Liver (tissue), 3 donors: ENCODE measurements at regions not wholly inside any gene's neighbourhood (a gene's known extent, or its start where the extent isn't known, plus 50 kb on each side); places are given as distances from the start of the nearest gene placed in this dataset.

Experiments used
- ATF3 ChIP-seq: IDR thresholded peaks from 2 replicates; pipeline ENCODE4 v1.6.1; 2016; ENCODE audit warnings: antibody characterized with exemption
- FOXA1 ChIP-seq: IDR thresholded peaks from 2 replicates; pipeline ENCODE4 v1.6.1; 2016; ENCODE audit warnings: antibody characterized with exemption
- MAX ChIP-seq: IDR thresholded peaks from 2 replicates; pipeline ENCODE4 v1.6.1; 2016; ENCODE audit warnings: antibody characterized with exemption
- NR2F2 ChIP-seq: IDR thresholded peaks from 2 replicates; pipeline ENCODE4 v1.6.1; 2016; ENCODE audit warnings: antibody characterized with exemption
- RAD21 ChIP-seq, 2 donors: IDR thresholded peaks; 2 replicates each; pipeline ENCODE4 v1.6.1; 2016; ENCODE audit warnings: antibody characterized with exemption in 2 of 2, mild to moderate bottlenecking in 2 of 2
- REST ChIP-seq: IDR thresholded peaks from 2 replicates; pipeline ENCODE4 v1.6.1; 2016; ENCODE audit warnings: antibody characterized with exemption, mild to moderate bottlenecking
- YY1 ChIP-seq: IDR thresholded peaks from 2 replicates; pipeline ENCODE4 v1.6.1; 2016; ENCODE audit warnings: antibody characterized with exemption, mild to moderate bottlenecking
- TF ChIP-seq, protein P1 (sequence below): fragments of 150-350 bp; IDR thresholded peaks from 2 replicates; pipeline ENCODE4 v1.5.1; 2017; ENCODE audit warnings: improper control_type of control experiment, low read depth, low read length; ENCODE audit not compliant: missing input control
- donor health status: healthy.
- donor health status: healthy.

DNA sequence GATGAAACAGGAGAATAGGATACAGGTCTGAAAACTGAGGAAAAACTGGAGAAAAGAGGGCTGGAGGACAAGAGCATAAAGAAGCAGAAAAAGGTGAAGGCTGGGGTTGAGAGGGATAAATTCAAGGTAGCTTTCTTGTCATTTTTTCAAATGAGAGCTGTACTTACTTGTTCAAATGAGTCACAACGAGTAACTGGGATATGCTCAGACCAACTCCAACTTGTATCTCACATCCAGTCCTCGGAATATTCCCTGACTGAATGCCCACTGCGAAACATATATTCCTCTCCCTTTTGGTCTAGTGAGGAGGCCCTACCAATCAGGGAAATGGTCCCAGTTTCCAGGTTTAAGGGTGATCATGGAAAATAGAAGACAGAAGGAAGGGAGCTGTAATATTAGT, 343.4 kb downstream of the HHIPL2 start:
- TF ChIP-seq, protein P1, sequence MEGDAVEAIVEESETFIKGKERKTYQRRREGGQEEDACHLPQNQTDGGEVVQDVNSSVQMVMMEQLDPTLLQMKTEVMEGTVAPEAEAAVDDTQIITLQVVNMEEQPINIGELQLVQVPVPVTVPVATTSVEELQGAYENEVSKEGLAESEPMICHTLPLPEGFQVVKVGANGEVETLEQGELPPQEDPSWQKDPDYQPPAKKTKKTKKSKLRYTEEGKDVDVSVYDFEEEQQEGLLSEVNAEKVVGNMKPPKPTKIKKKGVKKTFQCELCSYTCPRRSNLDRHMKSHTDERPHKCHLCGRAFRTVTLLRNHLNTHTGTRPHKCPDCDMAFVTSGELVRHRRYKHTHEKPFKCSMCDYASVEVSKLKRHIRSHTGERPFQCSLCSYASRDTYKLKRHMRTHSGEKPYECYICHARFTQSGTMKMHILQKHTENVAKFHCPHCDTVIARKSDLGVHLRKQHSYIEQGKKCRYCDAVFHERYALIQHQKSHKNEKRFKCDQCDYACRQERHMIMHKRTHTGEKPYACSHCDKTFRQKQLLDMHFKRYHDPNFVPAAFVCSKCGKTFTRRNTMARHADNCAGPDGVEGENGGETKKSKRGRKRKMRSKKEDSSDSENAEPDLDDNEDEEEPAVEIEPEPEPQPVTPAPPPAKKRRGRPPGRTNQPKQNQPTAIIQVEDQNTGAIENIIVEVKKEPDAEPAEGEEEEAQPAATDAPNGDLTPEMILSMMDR, result no peak
- TF ChIP-seq REST, result no peak
- TF ChIP-seq RAD21 (IDR thresholded peaks at IDR 0.05), result no peak
- TF ChIP-seq YY1, result no peak
- TF ChIP-seq ATF3, result no peak
- TF ChIP-seq NR2F2, result no peak
- no peak for TF ChIP-seq MAX
- no peak for TF ChIP-seq FOXA1
